C4-2B (cell line): ENCODE measurements at regions not wholly inside any gene's neighbourhood (a gene's known extent, or its start where the extent isn't known, plus 50 kb on each side); places are given as distances from the start of the nearest gene placed in this dataset.

Experiments
- H3K27ac ChIP-seq: fragments of 450-650 bp; 2 replicates; pipeline ENCODE4 v1.5.1; 2017
- CTCF ChIP-seq: fragments of 450-650 bp; conservative IDR thresholded peaks from 2 replicates; pipeline ENCODE4 v1.5.1; 2017; ENCODE audit warnings: mild to moderate bottlenecking
- ZFX ChIP-seq: fragments of 450-650 bp; IDR thresholded peaks from 2 replicates; pipeline ENCODE4 v1.6.1; 2017

GRCh38 chr4:55237839-55238238 is 108.2 kb upstream of the SRD5A3 start:
- H3K27ac ChIP-seq: no peak overlapping the region
- TF ChIP-seq ZFX (no peak), CTCF (no peak)

GRCh38 chr4:55238407-55238806 is 107.6 kb upstream of the SRD5A3 start:
- no peak overlapping the region for H3K27ac ChIP-seq
- no peak for TF ChIP-seq CTCF
- no peak for TF ChIP-seq ZFX

- TF ChIP-seq CTCF: no peak
- no peak for TF ChIP-seq ZFX
- no peak overlapping the region for H3K27ac ChIP-seq
Observed at GRCh38 chr4:55241461-55241860, 104.6 kb upstream of the SRD5A3 start.

- no peak overlapping the region for H3K27ac ChIP-seq
Observed at GRCh38 chr4:55242506-55242905, 103.5 kb upstream of the SRD5A3 start.

GRCh38 chr4:55247521-55247920 is 98.5 kb upstream of the SRD5A3 start:
- no peak for TF ChIP-seq CTCF
- TF ChIP-seq ZFX: no peak
- H3K27ac ChIP-seq: no peak overlapping the region

More at GRCh38 chr4:55242506-55242905, 103.5 kb upstream of the SRD5A3 start:
- no peak for TF ChIP-seq ZFX
- TF ChIP-seq CTCF: no peak

- TF ChIP-seq CTCF: no peak
- no peak for TF ChIP-seq ZFX
- H3K27ac ChIP-seq: no peak overlapping the region
Observed at GRCh38 chr4:55248756-55249155, 97.3 kb upstream of the SRD5A3 start.

- no peak overlapping the region for H3K27ac ChIP-seq
- TF ChIP-seq CTCF (no peak), ZFX (no peak)
Observed at GRCh38 chr4:55249476-55249875, 96.6 kb upstream of the SRD5A3 start.
